Psoas muscle (tissue), 7 donors: ENCODE measurements at regions not wholly inside any gene's neighbourhood (a gene's known extent, or its start where the extent isn't known, plus 50 kb on each side); places are given as distances from the start of the nearest gene placed in this dataset.
"Not testable (repeated sequence)": the region's sequence is repeated elsewhere in the genome, so short reads cannot be mapped to it uniquely, and the experiment has no call there.

ENCODE experiments used
- ATAC-seq, 4 donors: fragments of 200-7000 bp; cut with Tn5 transposase; one replicate each; pipeline ENCODE4 v1.9.1; 2020; ENCODE audit warnings: moderate library complexity in 3 of 4, mild to moderate bottlenecking in 2 of 4
- DNase-seq, 2 donors: peaks; one replicate each; pipeline ENCODE4 v3.0.0-alpha.2; 2020
- H3K27ac ChIP-seq: fragments of 200-600 bp; one replicate; pipeline ENCODE4 v1.8.0; 2022
- H3K27me3 ChIP-seq, 3 donors: fragments of 200-600 bp in 1 of 3; one replicate each; pipeline versions ENCODE4 v1.6.1 to v1.8.0; 2013 to 2022; ENCODE audit warnings: low read length in 2 of 3, mild to moderate bottlenecking in 2 of 3, moderate library complexity in 1 of 3; ENCODE audit not compliant: insufficient read depth in 3 of 3
- H3K36me3 ChIP-seq, 2 donors: fragments of 200-600 bp in 1 of 2; one replicate each; pipeline versions ENCODE4 v1.6.1 to v1.8.0; 2013 to 2022; ENCODE audit warnings: low read depth in 1 of 2, mild to moderate bottlenecking in 1 of 2, moderate library complexity in 1 of 2; ENCODE audit not compliant: insufficient read depth in 1 of 2
- H3K4me1 ChIP-seq: fragments of 200-600 bp; one replicate; pipeline ENCODE4 v1.8.0; 2022
- H3K4me3 ChIP-seq: fragments of 200-600 bp; one replicate; pipeline ENCODE4 v1.8.0; 2022; ENCODE audit warnings: mild to moderate bottlenecking
- H3K9me3 ChIP-seq: fragments of 200-600 bp; one replicate; pipeline ENCODE4 v1.8.0; 2022
- CTCF ChIP-seq: fragments of 200-600 bp; IDR thresholded peaks from one replicate; pipeline ENCODE4 v1.8.0; 2022; ENCODE audit warnings: antibody characterized with exemption
- WGBS, 3 donors: extraction: QIAGEN DNeasy Blood & Tissue Kit; methylation state at CpG; one replicate each; pipeline versions ENCODE4 v1.1.6 to v1.1.7; 2013; 5-methylcytosine and 5-hydroxymethylcytosine counted together
- intact Hi-C, 2 donors: fragments of 100-400 bp; cut with DNase I; formaldehyde crosslinking; loops; one replicate each; pipeline versions ENCODE4 v1.11.0 to v1.14.2; 2022
- donor health status: healthy with polysubstance abuse.
- donor health status: DM: no; HTN: no; CAD: no; lungs with moderate emphysema.
- donor health status: Bipolar disorder and iron deficiency.
- donor health status: healthy.
- donor health status: DM: yes; HTN: yes; CAD: no.
- donor health status: DM: no; HTN: no; CAD: no.
- donor health status: DM: yes; HTN: yes; CAD: no.

GRCh38 chr17:33871720-33872540 is 383.2 kb upstream of the CCL2 start:
- H3K27ac ChIP-seq = no peak overlapping the region
- WGBS, 3 donors = 69 to 77% (median 74%) methylated on average over 9 of the region's 9 CpGs
- H3K9me3 ChIP-seq = no peaks in the 10 kb centered on the region
- no peak for DNase-seq
- no peak overlapping the region for H3K4me3 ChIP-seq
- no peaks in the 10 kb centered on the region for H3K4me1 ChIP-seq
- intact Hi-C loops = no loop called here
- no peak for ATAC-seq
- peaks cover 0 to 4% (median 0%) of the 10 kb centered on the region in 3 donors for H3K27me3 ChIP-seq
- TF ChIP-seq CTCF = no peak
- H3K36me3 ChIP-seq = no peaks in the 10 kb centered on the region

- DNase-seq (no peak), ATAC-seq (no peak)
- intact Hi-C loops = no loop called here
Observed at GRCh38 chr17:33873201-33873617, 381.9 kb upstream of the CCL2 start.

GRCh38 chr17:33874617-33875060 is 380.4 kb upstream of the CCL2 start:
- no peaks in the 10 kb centered on the region for H3K4me1 ChIP-seq
- no peaks in the 10 kb centered on the region for H3K36me3 ChIP-seq
- ATAC-seq (no peak), DNase-seq (no peak)
- no peaks in the 10 kb centered on the region for H3K9me3 ChIP-seq
- peaks cover 0 to 4% (median 0%) of the 10 kb centered on the region in 3 donors for H3K27me3 ChIP-seq
- TF ChIP-seq CTCF = no peak
- WGBS, 3 donors = 46 to 52% (median 52%) methylated on average over 2 of the region's 2 CpGs
- intact Hi-C loops = no loop called here
- no peak overlapping the region for H3K4me3 ChIP-seq
- no peak overlapping the region for H3K27ac ChIP-seq

More at GRCh38 chr17:33873201-33873617, 381.9 kb upstream of the CCL2 start:
- Histone ChIP-seq H3K4me1 (no peaks in the 10 kb centered on the region), H3K36me3 (no peaks in the 10 kb centered on the region), H3K27me3 (peaks cover 0 to 4% (median 0%) of the 10 kb centered on the region in 3 donors), H3K4me3 (no peak overlapping the region), H3K9me3 (no peaks in the 10 kb centered on the region), H3K27ac (no peak overlapping the region)
- 78 to 86% (median 83%) methylated on average over 2 of the region's 2 CpGs for WGBS, 3 donors
- TF ChIP-seq CTCF = no peak

- Histone ChIP-seq H3K4me3 (no peak overlapping the region), H3K27me3 (peaks cover 0 to 4% (median 0%) of the 10 kb centered on the region in 3 donors), H3K9me3 (no peaks in the 10 kb centered on the region), H3K36me3 (no peaks in the 10 kb centered on the region), H3K4me1 (no peaks in the 10 kb centered on the region), H3K27ac (no peak overlapping the region)
- intact Hi-C loops = no loop called here
- 78 to 82% (median 81%) methylated on average over 5 of the region's 5 CpGs for WGBS, 3 donors
- no peak for TF ChIP-seq CTCF
- DNase-seq (no peak), ATAC-seq (no peak)
Observed at GRCh38 chr17:33875973-33876372, 379.1 kb upstream of the CCL2 start.

- H3K27me3 ChIP-seq, H3K4me1 ChIP-seq, intact Hi-C loops, ATAC-seq, H3K9me3 ChIP-seq, H3K4me3 ChIP-seq, DNase-seq, H3K36me3 ChIP-seq, H3K27ac ChIP-seq: not testable (repeated sequence)
- WGBS, 3 donors = 80 to 100% (median 92%) methylated on average over 1 of the region's 2 CpGs
Observed at GRCh38 chr17:33882273-33882672, 372.8 kb upstream of the CCL2 start.

- ATAC-seq, H3K4me3 ChIP-seq, H3K36me3 ChIP-seq, intact Hi-C loops, DNase-seq, H3K4me1 ChIP-seq, H3K9me3 ChIP-seq, H3K27me3 ChIP-seq, H3K27ac ChIP-seq: not testable (repeated sequence)
- WGBS, 3 donors = 40 to 100% (median 72%) methylated on average over 1 to 3 of the region's 3 CpGs
Observed at GRCh38 chr17:33882677-33883076, 372.4 kb upstream of the CCL2 start.
